WTC11 (cell line): ENCODE measurements at regions not wholly inside any gene's neighbourhood (a gene's known extent, or its start where the extent isn't known, plus 50 kb on each side); places are given as distances from the start of the nearest gene placed in this dataset.

Experiments used
- ATAC-seq: fragments of 200-7000 bp; cut with Tn5 transposase; 2 replicates; pipeline ENCODE4 v1.10.0; 2021; ENCODE audit warnings: mild to moderate bottlenecking, moderate library complexity
- CTCF ChIA-PET: fragments of 300-600 bp; sonication (Branson Sonifier 250); formaldehyde crosslinking; loops from one replicate; lab custom pipeline; 2021; ENCODE audit warnings: antibody characterized with exemption; lab: Charles Lee
- POLR2A ChIA-PET: fragments of 350-600 bp; sonication (Branson Sonifier 250); formaldehyde crosslinking; loops from one replicate; lab custom pipeline; 2021; ENCODE audit warnings: antibody characterized with exemption; lab: Charles Lee
- DNase-seq: peaks from one replicate; pipeline ENCODE4 v3.0.0; 2021; ENCODE audit warnings: low spot score
- H3K27ac Mint-ChIP-seq: 2 replicates; pipeline ENCODE4 v1.8.0; 2021; ENCODE audit warnings: mixed read lengths
- H3K27me3 Mint-ChIP-seq: 2 replicates; pipeline ENCODE4 v1.8.0; 2021; ENCODE audit warnings: low read depth, mild to moderate bottlenecking, moderate library complexity, mixed read lengths
- H3K36me3 Mint-ChIP-seq: 2 replicates; pipeline ENCODE4 v1.8.0; 2021; ENCODE audit warnings: mixed read lengths
- H3K4me1 Mint-ChIP-seq: 2 replicates; pipeline ENCODE4 v1.8.0; 2022; ENCODE audit warnings: mixed read lengths
- H3K4me3 Mint-ChIP-seq: 2 replicates; pipeline ENCODE4 v1.8.0; 2021; ENCODE audit warnings: mild to moderate bottlenecking, moderate library complexity, mixed read lengths
- H3K9me3 Mint-ChIP-seq: 2 replicates; pipeline ENCODE4 v1.8.0; 2021; ENCODE audit warnings: mixed read lengths
- ARID4B ChIP-seq: sonication (generic); formaldehyde crosslinking; IDR thresholded peaks from 2 replicates; pipeline ENCODE4 v1.8.0; 2023; ENCODE audit warnings: missing genetic modification reagents, mild to moderate bottlenecking, borderline replicate concordance
- E2F1 ChIP-seq: sonication (generic); formaldehyde crosslinking; IDR thresholded peaks from 2 replicates; pipeline ENCODE4 v1.8.0; 2022; ENCODE audit warnings: mild to moderate bottlenecking, missing genetic modification reagents
- GABPB1 ChIP-seq: sonication (generic); formaldehyde crosslinking; IDR thresholded peaks from 2 replicates; pipeline ENCODE4 v1.8.1; 2023; ENCODE audit warnings: mild to moderate bottlenecking, missing genetic modification reagents
- IRF1 ChIP-seq: sonication (generic); formaldehyde crosslinking; IDR thresholded peaks from 2 replicates; pipeline ENCODE4 v1.8.0; 2023; ENCODE audit warnings: missing genetic modification reagents
- KAT7 ChIP-seq: sonication (generic); formaldehyde crosslinking; IDR thresholded peaks from 2 replicates; pipeline ENCODE4 v1.8.1; 2023; ENCODE audit warnings: missing genetic modification reagents, mild to moderate bottlenecking, borderline replicate concordance
- SOX15 ChIP-seq: fragments of 250-450 bp; sonication (Bioruptor Pico); IDR thresholded peaks from 2 replicates; pipeline ENCODE4 v1.9.0; 2021; ENCODE audit warnings: mild to moderate bottlenecking
- STAT6 ChIP-seq: sonication (generic); formaldehyde crosslinking; conservative IDR thresholded peaks from 2 replicates; pipeline ENCODE4 v1.8.1; 2023; ENCODE audit warnings: mild to moderate bottlenecking, low read depth, missing genetic modification reagents, moderate library complexity
- TEAD4 ChIP-seq: sonication (generic); formaldehyde crosslinking; IDR thresholded peaks from 2 replicates; pipeline ENCODE4 v1.8.0; 2022; ENCODE audit warnings: mild to moderate bottlenecking, missing genetic modification reagents
- ZBTB21 ChIP-seq: sonication (generic); formaldehyde crosslinking; IDR thresholded peaks from 2 replicates; pipeline ENCODE4 v1.8.1; 2023; ENCODE audit warnings: mild to moderate bottlenecking, missing genetic modification reagents, borderline replicate concordance
- ZNF138 ChIP-seq: sonication (generic); formaldehyde crosslinking; conservative IDR thresholded peaks from 2 replicates; pipeline ENCODE4 v1.8.1; 2022; ENCODE audit warnings: mild to moderate bottlenecking, moderate library complexity, missing genetic modification reagents
- ZNF317 ChIP-seq: sonication (generic); formaldehyde crosslinking; IDR thresholded peaks from 2 replicates; pipeline ENCODE4 v1.8.1; 2023; ENCODE audit warnings: low read depth, mild to moderate bottlenecking, moderate library complexity, missing genetic modification reagents, borderline replicate concordance
- TF ChIP-seq, protein P1 (sequence below): sonication (generic); formaldehyde crosslinking; IDR thresholded peaks from 2 replicates; pipeline ENCODE4 v1.8.1; 2022; ENCODE audit warnings: missing genetic modification reagents, borderline replicate concordance
- TF ChIP-seq, protein P2 (sequence below): fragments of 250-450 bp; sonication (Bioruptor Pico); IDR thresholded peaks from 2 replicates; pipeline ENCODE4 v1.9.0; 2021; ENCODE audit warnings: moderate library complexity, mild to moderate bottlenecking, inconsistent platforms, borderline replicate concordance
- TF ChIP-seq, protein P3 (sequence below): sonication (generic); formaldehyde crosslinking; IDR thresholded peaks from 2 replicates; pipeline ENCODE4 v1.8.0; 2022; ENCODE audit warnings: mild to moderate bottlenecking, missing genetic modification reagents
- TF ChIP-seq, protein P4 (sequence below): sonication (generic); formaldehyde crosslinking; IDR thresholded peaks from 2 replicates; pipeline ENCODE4 v1.8.1; 2023; ENCODE audit warnings: mild to moderate bottlenecking, missing genetic modification reagents, moderate library complexity
- TF ChIP-seq, protein P5 (sequence below): sonication (generic); formaldehyde crosslinking; IDR thresholded peaks from 2 replicates; pipeline ENCODE4 v1.8.1; 2022; ENCODE audit warnings: low read depth, mild to moderate bottlenecking, moderate library complexity, missing genetic modification reagents, borderline replicate concordance
- TF ChIP-seq, protein P6 (sequence below): sonication (generic); formaldehyde crosslinking; IDR thresholded peaks from 2 replicates; pipeline ENCODE4 v1.8.1; 2022; ENCODE audit warnings: low read depth, missing genetic modification reagents, borderline replicate concordance
- TF ChIP-seq, protein P7 (sequence below): sonication (generic); formaldehyde crosslinking; IDR thresholded peaks from 2 replicates; pipeline ENCODE4 v1.8.0; 2022; ENCODE audit warnings: mild to moderate bottlenecking, missing genetic modification reagents

DNA sequence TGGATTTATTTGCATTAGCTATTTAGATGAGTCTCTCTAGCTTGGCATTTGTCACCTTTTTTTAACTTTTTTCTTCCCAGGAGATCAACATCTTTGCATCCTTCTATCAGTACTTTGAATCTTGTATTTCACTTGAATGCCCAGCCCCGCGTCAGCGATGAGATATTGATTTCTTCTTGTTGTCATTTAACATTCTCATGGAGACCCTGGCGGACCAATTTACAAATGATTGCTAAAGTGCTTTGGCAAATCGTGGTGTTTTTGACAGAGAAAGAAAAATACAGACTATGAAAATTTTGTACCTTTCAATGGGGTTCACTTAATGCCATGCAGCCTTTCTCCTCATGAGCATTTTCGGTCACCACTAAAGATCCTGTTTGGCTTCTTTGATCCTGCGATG, 269.7 kb downstream of the ABCC12 start:
- Mint-ChIP-seq H3K4me3 (no peak overlapping the region), H3K4me1 (peaks cover 58% of the 10 kb centered on the region)
- CTCF ChIA-PET: no interaction called here

More for the DNA sequence above, 269.7 kb downstream of the ABCC12 start:
- no peak for ATAC-seq
- Mint-ChIP-seq H3K9me3 (peaks cover 11% of the 10 kb centered on the region), H3K27ac (peak overlapping the region; percentile 23; the same call in 1 of the 2 replicates), H3K36me3 (0 out of 2 replicates have a peak, but pooled peaks cover 3% of the 10 kb centered on the region), H3K27me3 (no peaks in the 10 kb centered on the region; the same call in 1 of the 2 replicates)
- DNase-seq: no peak
- POLR2A ChIA-PET: no interaction called here
- no peak for TF ChIP-seq ZNF138 (CRISPR knock-in tag)
- TF ChIP-seq, protein P1, sequence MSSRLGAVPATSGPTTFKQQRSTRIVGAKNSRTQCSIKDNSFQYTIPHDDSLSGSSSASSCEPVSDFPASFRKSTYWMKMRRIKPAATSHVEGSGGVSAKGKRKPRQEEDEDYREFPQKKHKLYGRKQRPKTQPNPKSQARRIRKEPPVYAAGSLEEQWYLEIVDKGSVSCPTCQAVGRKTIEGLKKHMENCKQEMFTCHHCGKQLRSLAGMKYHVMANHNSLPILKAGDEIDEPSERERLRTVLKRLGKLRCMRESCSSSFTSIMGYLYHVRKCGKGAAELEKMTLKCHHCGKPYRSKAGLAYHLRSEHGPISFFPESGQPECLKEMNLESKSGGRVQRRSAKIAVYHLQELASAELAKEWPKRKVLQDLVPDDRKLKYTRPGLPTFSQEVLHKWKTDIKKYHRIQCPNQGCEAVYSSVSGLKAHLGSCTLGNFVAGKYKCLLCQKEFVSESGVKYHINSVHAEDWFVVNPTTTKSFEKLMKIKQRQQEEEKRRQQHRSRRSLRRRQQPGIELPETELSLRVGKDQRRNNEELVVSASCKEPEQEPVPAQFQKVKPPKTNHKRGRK (CRISPR knock-in tag): no peak
- TF ChIP-seq ARID4B (CRISPR knock-in tag): no peak
- no peak for TF ChIP-seq TEAD4
- TF ChIP-seq, protein P2, sequence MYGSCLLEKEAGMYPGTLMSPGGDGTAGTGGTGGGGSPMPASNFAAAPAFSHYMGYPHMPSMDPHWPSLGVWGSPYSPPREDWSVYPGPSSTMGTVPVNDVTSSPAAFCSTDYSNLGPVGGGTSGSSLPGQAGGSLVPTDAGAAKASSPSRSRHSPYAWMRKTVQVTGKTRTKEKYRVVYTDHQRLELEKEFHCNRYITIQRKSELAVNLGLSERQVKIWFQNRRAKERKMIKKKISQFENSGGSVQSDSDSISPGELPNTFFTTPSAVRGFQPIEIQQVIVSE (CRISPR knock-in tag): no peak
- TF ChIP-seq ZNF317: no peak
- TF ChIP-seq, protein P3, sequence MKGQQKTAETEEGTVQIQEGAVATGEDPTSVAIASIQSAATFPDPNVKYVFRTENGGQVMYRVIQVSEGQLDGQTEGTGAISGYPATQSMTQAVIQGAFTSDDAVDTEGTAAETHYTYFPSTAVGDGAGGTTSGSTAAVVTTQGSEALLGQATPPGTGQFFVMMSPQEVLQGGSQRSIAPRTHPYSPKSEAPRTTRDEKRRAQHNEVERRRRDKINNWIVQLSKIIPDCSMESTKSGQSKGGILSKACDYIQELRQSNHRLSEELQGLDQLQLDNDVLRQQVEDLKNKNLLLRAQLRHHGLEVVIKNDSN (CRISPR knock-in tag): no peak
- TF ChIP-seq, protein P4, sequence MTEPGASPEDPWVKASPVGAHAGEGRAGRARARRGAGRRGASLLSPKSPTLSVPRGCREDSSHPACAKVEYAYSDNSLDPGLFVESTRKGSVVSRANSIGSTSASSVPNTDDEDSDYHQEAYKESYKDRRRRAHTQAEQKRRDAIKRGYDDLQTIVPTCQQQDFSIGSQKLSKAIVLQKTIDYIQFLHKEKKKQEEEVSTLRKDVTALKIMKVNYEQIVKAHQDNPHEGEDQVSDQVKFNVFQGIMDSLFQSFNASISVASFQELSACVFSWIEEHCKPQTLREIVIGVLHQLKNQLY (CRISPR knock-in tag): no peak
- TF ChIP-seq GABPB1: no peak
- TF ChIP-seq, protein P5, sequence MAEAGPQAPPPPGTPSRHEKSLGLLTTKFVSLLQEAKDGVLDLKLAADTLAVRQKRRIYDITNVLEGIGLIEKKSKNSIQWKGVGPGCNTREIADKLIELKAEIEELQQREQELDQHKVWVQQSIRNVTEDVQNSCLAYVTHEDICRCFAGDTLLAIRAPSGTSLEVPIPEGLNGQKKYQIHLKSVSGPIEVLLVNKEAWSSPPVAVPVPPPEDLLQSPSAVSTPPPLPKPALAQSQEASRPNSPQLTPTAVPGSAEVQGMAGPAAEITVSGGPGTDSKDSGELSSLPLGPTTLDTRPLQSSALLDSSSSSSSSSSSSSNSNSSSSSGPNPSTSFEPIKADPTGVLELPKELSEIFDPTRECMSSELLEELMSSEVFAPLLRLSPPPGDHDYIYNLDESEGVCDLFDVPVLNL (CRISPR knock-in tag): no peak
- no peak for TF ChIP-seq STAT6
- TF ChIP-seq, protein P6, sequence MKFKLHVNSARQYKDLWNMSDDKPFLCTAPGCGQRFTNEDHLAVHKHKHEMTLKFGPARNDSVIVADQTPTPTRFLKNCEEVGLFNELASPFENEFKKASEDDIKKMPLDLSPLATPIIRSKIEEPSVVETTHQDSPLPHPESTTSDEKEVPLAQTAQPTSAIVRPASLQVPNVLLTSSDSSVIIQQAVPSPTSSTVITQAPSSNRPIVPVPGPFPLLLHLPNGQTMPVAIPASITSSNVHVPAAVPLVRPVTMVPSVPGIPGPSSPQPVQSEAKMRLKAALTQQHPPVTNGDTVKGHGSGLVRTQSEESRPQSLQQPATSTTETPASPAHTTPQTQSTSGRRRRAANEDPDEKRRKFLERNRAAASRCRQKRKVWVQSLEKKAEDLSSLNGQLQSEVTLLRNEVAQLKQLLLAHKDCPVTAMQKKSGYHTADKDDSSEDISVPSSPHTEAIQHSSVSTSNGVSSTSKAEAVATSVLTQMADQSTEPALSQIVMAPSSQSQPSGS (CRISPR knock-in tag): no peak
- no peak for TF ChIP-seq IRF1 (CRISPR knock-in tag)
- TF ChIP-seq KAT7 (CRISPR knock-in tag): no peak
- no peak for TF ChIP-seq SOX15 (CRISPR knock-in tag)
- TF ChIP-seq ZBTB21: no peak
- TF ChIP-seq, protein P7, sequence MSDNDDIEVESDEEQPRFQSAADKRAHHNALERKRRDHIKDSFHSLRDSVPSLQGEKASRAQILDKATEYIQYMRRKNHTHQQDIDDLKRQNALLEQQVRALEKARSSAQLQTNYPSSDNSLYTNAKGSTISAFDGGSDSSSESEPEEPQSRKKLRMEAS (CRISPR knock-in tag): no peak
- no peak for TF ChIP-seq E2F1 (CRISPR knock-in tag)
